ENCODE measurements at regions not wholly inside any gene's neighbourhood (a gene's known extent, or its start where the extent isn't known, plus 50 kb on each side); places are given as distances from the start of the nearest gene placed in this dataset.
"Not testable (repeated sequence)": the region's sequence is repeated elsewhere in the genome, so short reads cannot be mapped to it uniquely, and the experiment has no call there.

- DNase-seq, result peak; percentile 15
Observed at GRCh38 chr17:34039759-34040555, 215.1 kb upstream of the CCL2 start.

- no peak for DNase-seq
Observed at GRCh38 chr17:34045990-34046389, 209.1 kb upstream of the CCL2 start.

- DNase-seq, result no peak
Observed at GRCh38 chr17:34051046-34051445, 204.0 kb upstream of the CCL2 start.

GRCh38 chr17:34054495-34054894, 200.6 kb upstream of the CCL2 start:
- DNase-seq, result no peak

GRCh38 chr17:34055606-34056005, 199.5 kb upstream of the CCL2 start:
- DNase-seq, result no peak

- no peak for DNase-seq
Observed at GRCh38 chr17:34059423-34060220, 195.5 kb upstream of the CCL2 start.

- DNase-seq, result no peak
Observed at GRCh38 chr17:34066528-34066927, 188.6 kb upstream of the CCL2 start.

- DNase-seq, result no peak
Observed at GRCh38 chr17:34067011-34067410, 188.1 kb upstream of the CCL2 start.

GRCh38 chr17:34068571-34068970, 186.5 kb upstream of the CCL2 start:
- no peak for DNase-seq

GRCh38 chr17:34070712-34071111, 184.4 kb upstream of the CCL2 start:
- no peak for DNase-seq

GRCh38 chr17:34071886-34072420, 183.1 kb upstream of the CCL2 start:
- no peak for DNase-seq

GRCh38 chr17:34075076-34075475, 180.0 kb upstream of the CCL2 start:
- no peak for DNase-seq

- DNase-seq, result no peak
Observed at GRCh38 chr17:34076743-34077631, 178.1 kb upstream of the CCL2 start.

- DNase-seq, result peak; percentile 2
Observed at GRCh38 chr17:34081269-34081668, 173.8 kb upstream of the CCL2 start.

GRCh38 chr17:34082404-34082803, 172.7 kb upstream of the CCL2 start:
- no peak for DNase-seq

GRCh38 chr17:34089042-34089441, 166.0 kb upstream of the CCL2 start:
- DNase-seq, result not testable (repeated sequence)

GRCh38 chr17:34090593-34090992, 164.5 kb upstream of the CCL2 start:
- DNase-seq, result no peak

GRCh38 chr17:34091975-34092374, 163.1 kb upstream of the CCL2 start:
- no peak for DNase-seq

- no peak for DNase-seq
Observed at GRCh38 chr17:34095106-34095505, 160.0 kb upstream of the CCL2 start.

- DNase-seq, result no peak
Observed at GRCh38 chr17:34098699-34099098, 156.4 kb upstream of the CCL2 start.

- no peak for DNase-seq
Observed at GRCh38 chr17:34099859-34100515, 155.1 kb upstream of the CCL2 start.

GRCh38 chr17:34107019-34107418, 148.1 kb upstream of the CCL2 start:
- DNase-seq, result no peak
